WTC11 (cell line): ENCODE measurements at regions not wholly inside any gene's neighbourhood (a gene's known extent, or its start where the extent isn't known, plus 50 kb on each side); places are given as distances from the start of the nearest gene placed in this dataset.

Experiments
- ATAC-seq: fragments of 200-7000 bp; cut with Tn5 transposase; 2 replicates; pipeline ENCODE4 v1.10.0; 2021; ENCODE audit warnings: mild to moderate bottlenecking, moderate library complexity
- CTCF ChIA-PET: fragments of 300-600 bp; sonication (Branson Sonifier 250); formaldehyde crosslinking; loops from one replicate; lab custom pipeline; 2021; ENCODE audit warnings: antibody characterized with exemption; lab: Charles Lee
- POLR2A ChIA-PET: fragments of 350-600 bp; sonication (Branson Sonifier 250); formaldehyde crosslinking; loops from one replicate; lab custom pipeline; 2021; ENCODE audit warnings: antibody characterized with exemption; lab: Charles Lee
- DNase-seq: peaks from one replicate; pipeline ENCODE4 v3.0.0; 2021; ENCODE audit warnings: low spot score
- H3K27ac Mint-ChIP-seq: 2 replicates; pipeline ENCODE4 v1.8.0; 2021; ENCODE audit warnings: mixed read lengths
- H3K27me3 Mint-ChIP-seq: 2 replicates; pipeline ENCODE4 v1.8.0; 2021; ENCODE audit warnings: low read depth, mild to moderate bottlenecking, moderate library complexity, mixed read lengths
- H3K36me3 Mint-ChIP-seq: 2 replicates; pipeline ENCODE4 v1.8.0; 2021; ENCODE audit warnings: mixed read lengths
- H3K4me1 Mint-ChIP-seq: 2 replicates; pipeline ENCODE4 v1.8.0; 2022; ENCODE audit warnings: mixed read lengths
- H3K4me3 Mint-ChIP-seq: 2 replicates; pipeline ENCODE4 v1.8.0; 2021; ENCODE audit warnings: mild to moderate bottlenecking, moderate library complexity, mixed read lengths
- H3K9me3 Mint-ChIP-seq: 2 replicates; pipeline ENCODE4 v1.8.0; 2021; ENCODE audit warnings: mixed read lengths
- AR ChIP-seq: fragments of 250-450 bp; sonication (Bioruptor Pico); IDR thresholded peaks from 2 replicates; pipeline ENCODE4 v1.9.0; 2021; ENCODE audit warnings: mild to moderate bottlenecking
- ATF6 ChIP-seq: sonication (generic); formaldehyde crosslinking; IDR thresholded peaks from 2 replicates; pipeline ENCODE4 v1.8.1; 2023; ENCODE audit warnings: mild to moderate bottlenecking, missing genetic modification reagents
- CBFB ChIP-seq: sonication (generic); formaldehyde crosslinking; IDR thresholded peaks from 2 replicates; pipeline ENCODE4 v1.8.1; 2022; ENCODE audit warnings: mild to moderate bottlenecking, low read depth, missing genetic modification reagents
- CREM ChIP-seq: sonication (generic); formaldehyde crosslinking; IDR thresholded peaks from 2 replicates; pipeline ENCODE4 v1.8.1; 2022; ENCODE audit warnings: mild to moderate bottlenecking, missing genetic modification reagents, moderate library complexity
- ERG ChIP-seq: fragments of 250-450 bp; sonication (Bioruptor Pico); IDR thresholded peaks from 2 replicates; pipeline ENCODE4 v1.8.0; 2021; ENCODE audit warnings: mild to moderate bottlenecking
- FOXJ3 ChIP-seq: sonication (generic); formaldehyde crosslinking; IDR thresholded peaks from 2 replicates; pipeline ENCODE4 v1.9.0; 2021; ENCODE audit warnings: missing genetic modification reagents, mild to moderate bottlenecking, borderline replicate concordance
- HMGA2 ChIP-seq: fragments of 250-450 bp; sonication (Bioruptor Pico); IDR thresholded peaks from 2 replicates; pipeline ENCODE4 v1.4.0; 2021; ENCODE audit warnings: mild to moderate bottlenecking, moderate library complexity
- HMGXB4 ChIP-seq: sonication (generic); formaldehyde crosslinking; IDR thresholded peaks from 2 replicates; pipeline ENCODE4 v1.8.1; 2023; ENCODE audit warnings: mild to moderate bottlenecking, moderate library complexity, missing genetic modification reagents
- IRF1 ChIP-seq: sonication (generic); formaldehyde crosslinking; IDR thresholded peaks from 2 replicates; pipeline ENCODE4 v1.8.0; 2023; ENCODE audit warnings: missing genetic modification reagents
- IRF2 ChIP-seq: sonication (generic); formaldehyde crosslinking; IDR thresholded peaks from 2 replicates; pipeline ENCODE4 v1.8.0; 2022; ENCODE audit warnings: low read depth, missing genetic modification reagents, borderline replicate concordance
- MAX ChIP-seq: sonication (generic); formaldehyde crosslinking; IDR thresholded peaks from 2 replicates; pipeline ENCODE4 v1.8.0; 2022; ENCODE audit warnings: mild to moderate bottlenecking, missing genetic modification reagents
- MXD4 ChIP-seq: fragments of 250-450 bp; sonication (Bioruptor Pico); IDR thresholded peaks from 2 replicates; pipeline ENCODE4 v1.8.0; 2021; ENCODE audit warnings: mild to moderate bottlenecking, moderate library complexity, borderline replicate concordance
- MYBL2 ChIP-seq: sonication (generic); formaldehyde crosslinking; IDR thresholded peaks from 2 replicates; pipeline ENCODE4 v1.8.1; 2023; ENCODE audit warnings: mild to moderate bottlenecking, moderate library complexity, missing genetic modification reagents
- NR2C2 ChIP-seq: sonication (generic); formaldehyde crosslinking; IDR thresholded peaks from 2 replicates; pipeline ENCODE4 v1.8.0; 2022; ENCODE audit warnings: mild to moderate bottlenecking, missing genetic modification reagents
- OVOL2 ChIP-seq: fragments of 250-450 bp; sonication (Bioruptor Pico); IDR thresholded peaks from 2 replicates; pipeline ENCODE4 v1.9.0; 2021; ENCODE audit warnings: mild to moderate bottlenecking, borderline replicate concordance
- RORB ChIP-seq: fragments of 250-450 bp; sonication (Bioruptor Pico); IDR thresholded peaks from 2 replicates; pipeline ENCODE4 v1.9.0; 2021; ENCODE audit warnings: mild to moderate bottlenecking
- SMAD4 ChIP-seq: sonication (generic); formaldehyde crosslinking; IDR thresholded peaks from 2 replicates; pipeline ENCODE4 v1.8.0; 2022; ENCODE audit warnings: mild to moderate bottlenecking, missing genetic modification reagents
- USF1 ChIP-seq: sonication (generic); formaldehyde crosslinking; IDR thresholded peaks from 2 replicates; pipeline ENCODE4 v1.8.0; 2022; ENCODE audit warnings: mild to moderate bottlenecking, missing genetic modification reagents
- USF2 ChIP-seq: sonication (generic); formaldehyde crosslinking; IDR thresholded peaks from 2 replicates; pipeline ENCODE4 v1.8.1; 2023; ENCODE audit warnings: mild to moderate bottlenecking, missing genetic modification reagents, moderate library complexity
- ZNF232 ChIP-seq: sonication (generic); formaldehyde crosslinking; IDR thresholded peaks from 2 replicates; pipeline ENCODE4 v1.8.0; 2022; ENCODE audit warnings: mild to moderate bottlenecking, missing genetic modification reagents
- ZNF281 ChIP-seq: sonication (generic); formaldehyde crosslinking; IDR thresholded peaks from 2 replicates; pipeline ENCODE4 v1.8.0; 2023; ENCODE audit warnings: mild to moderate bottlenecking, missing genetic modification reagents
- ZNF396 ChIP-seq: fragments of 250-450 bp; sonication (Bioruptor Pico); IDR thresholded peaks from 2 replicates; pipeline ENCODE4 v1.8.0; 2021; ENCODE audit warnings: mild to moderate bottlenecking, moderate library complexity, borderline replicate concordance

- DNase-seq (no peak), ATAC-seq (no peak)
- Mint-ChIP-seq H3K36me3 (peaks cover 15% of the 10 kb centered on the region), H3K27ac (no peak overlapping the region), H3K9me3 (peaks cover 53% of the 10 kb centered on the region), H3K4me1 (no peaks in the 10 kb centered on the region), H3K4me3 (no peak overlapping the region), H3K27me3 (peaks cover 4% of the 10 kb centered on the region)
- POLR2A ChIA-PET, result no interaction called here
- TF ChIP-seq AR, result no peak
- no peak for TF ChIP-seq OVOL2 (CRISPR knock-in tag)
- TF ChIP-seq NR2C2 (CRISPR knock-in tag), result no peak
- no peak for TF ChIP-seq MYBL2 (CRISPR knock-in tag)
- no peak for TF ChIP-seq IRF2 (CRISPR knock-in tag)
- TF ChIP-seq CBFB (CRISPR knock-in tag), result no peak
- TF ChIP-seq HMGA2, result no peak
- CTCF ChIA-PET, result no interaction called here
Observed at GRCh38 chr6:130643361-130643760, 183.8 kb upstream of the SMLR1 start.

- TF ChIP-seq ERG (CRISPR knock-in tag) (no peak), FOXJ3 (CRISPR knock-in tag) (no peak), SMAD4 (CRISPR knock-in tag) (no peak), MAX (CRISPR knock-in tag) (no peak), ZNF281 (CRISPR knock-in tag) (no peak), RORB (CRISPR knock-in tag) (no peak), USF1 (CRISPR knock-in tag) (no peak), ZNF396 (CRISPR knock-in tag) (no peak), CREM (no peak), MXD4 (CRISPR knock-in tag) (no peak), IRF1 (CRISPR knock-in tag) (no peak), USF2 (CRISPR knock-in tag) (no peak), HMGXB4 (CRISPR knock-in tag) (no peak), ZNF232 (CRISPR knock-in tag) (no peak), ATF6 (CRISPR knock-in tag) (no peak)
- TF ChIP-seq, all 79 proteins: peak for 0
- ATAC-seq (no peak), DNase-seq (no peak)
- Mint-ChIP-seq H3K9me3 (peaks cover 48% of the 10 kb centered on the region), H3K4me3 (no peak overlapping the region), H3K27ac (no peak overlapping the region), H3K36me3 (peaks cover 15% of the 10 kb centered on the region), H3K4me1 (no peaks in the 10 kb centered on the region), H3K27me3 (peaks cover 4% of the 10 kb centered on the region)
- POLR2A ChIA-PET, result no interaction called here
- CTCF ChIA-PET, result no interaction called here
Observed at GRCh38 chr6:130644175-130644574, 183.0 kb upstream of the SMLR1 start.
